SK-N-MC (cell line): ENCODE measurements at regions not wholly inside any gene's neighbourhood (a gene's known extent, or its start where the extent isn't known, plus 50 kb on each side); places are given as distances from the start of the nearest gene placed in this dataset.

Experiments
- EZH2 ChIP-seq: fragments of 200-600 bp; sonication (generic); IDR thresholded peaks from one replicate; pipeline ENCODE4 v1.6.1; 2017; ENCODE audit warnings: antibody characterized with exemption
- FOXP2 ChIP-seq: optimal IDR thresholded peaks from 2 replicates; pipeline ENCODE3; 2011; ENCODE audit warnings: mild to moderate bottlenecking, moderate library complexity; ENCODE audit not compliant: insufficient read depth; ENCODE audit errors: extremely low read length, control extremely low read depth
- POLR2AphosphoS5 ChIP-seq: IDR thresholded peaks from 2 replicates; pipeline ENCODE4 v1.6.1; 2012; ENCODE audit warnings: mild to moderate bottlenecking, low read depth, low read length, borderline replicate concordance

DNA sequence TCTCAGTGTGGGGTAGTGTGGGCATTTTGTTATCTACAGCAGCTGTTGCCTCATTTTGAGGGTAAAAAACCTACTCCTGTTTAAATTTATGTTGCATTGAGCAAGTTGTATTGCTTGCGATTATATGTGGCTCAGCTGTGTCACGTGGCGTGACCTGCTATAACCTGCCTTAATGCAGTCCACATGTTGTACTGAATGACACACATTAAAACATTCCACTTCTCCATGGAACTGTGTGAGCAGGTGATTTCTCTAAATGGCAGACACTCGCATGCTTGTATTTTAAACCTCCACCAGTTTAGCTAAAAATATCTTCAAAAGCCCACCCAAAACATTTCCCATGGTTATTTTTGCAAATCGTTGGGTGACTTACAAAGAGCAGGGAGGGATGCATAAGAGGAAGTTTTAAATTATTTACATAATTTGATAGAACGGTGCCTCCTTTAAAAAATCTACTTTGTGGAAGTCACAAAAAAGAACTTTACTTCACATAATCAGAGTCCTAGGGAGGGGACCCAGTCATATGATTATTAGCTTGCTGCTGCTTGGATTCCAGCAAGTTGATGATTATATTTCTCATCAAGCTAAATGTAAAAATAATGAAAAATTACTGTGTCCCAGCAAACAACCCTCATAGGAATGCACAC is 163.3 kb upstream of the ZEB2 start:
- TF ChIP-seq POLR2AphosphoS5 = no peak
- no peak for TF ChIP-seq EZH2
- no peak for TF ChIP-seq FOXP2
